Esophagus (tissue), 2 donors: ENCODE measurements at regions not wholly inside any gene's neighbourhood (a gene's known extent, or its start where the extent isn't known, plus 50 kb on each side); places are given as distances from the start of the nearest gene placed in this dataset.

Experiments used
- H3K27ac ChIP-seq, 2 donors: one replicate each; pipeline ENCODE4 v1.5.1; 2013; ENCODE audit warnings: low read depth in 2 of 2, mild to moderate bottlenecking in 2 of 2, inconsistent platforms in 1 of 2, low read length in 1 of 2, moderate library complexity in 1 of 2
- H3K27me3 ChIP-seq, 2 donors: one replicate each; pipeline ENCODE4 v1.6.1; 2013; ENCODE audit warnings: low read length in 2 of 2, control low read depth in 1 of 2, mild to moderate bottlenecking in 1 of 2; ENCODE audit not compliant: insufficient read depth in 2 of 2, control insufficient read depth in 1 of 2
- H3K36me3 ChIP-seq, 2 donors: one replicate each; pipeline ENCODE4 v1.6.1; 2013; ENCODE audit warnings: low read length in 1 of 2; ENCODE audit not compliant: control insufficient read depth in 2 of 2, insufficient read depth in 2 of 2
- H3K4me1 ChIP-seq, 2 donors: one replicate each; pipeline ENCODE4 v1.6.1; 2013; ENCODE audit warnings: low read length in 1 of 2; ENCODE audit not compliant: control insufficient read depth in 2 of 2, insufficient read depth in 2 of 2
- H3K4me3 ChIP-seq, 2 donors: one replicate each; pipeline ENCODE4 v1.5.1; 2013; ENCODE audit warnings: low read length in 2 of 2, mild to moderate bottlenecking in 2 of 2, low read depth in 1 of 2, moderate library complexity in 1 of 2
- H3K9me3 ChIP-seq, 2 donors: one replicate each; pipeline ENCODE4 v1.6.1; 2013; ENCODE audit warnings: mild to moderate bottlenecking in 2 of 2, low read depth in 1 of 2, low read length in 1 of 2, moderate library complexity in 1 of 2; ENCODE audit not compliant: control insufficient read depth in 2 of 2, insufficient read depth in 1 of 2
- WGBS, 2 donors: extraction: QIAGEN DNeasy Blood & Tissue Kit; methylation state at CpG; one replicate each; pipeline ENCODE4 v1.1.7; 2013; 5-methylcytosine and 5-hydroxymethylcytosine counted together
- donor health status: healthy with polysubstance abuse.
- donor health status: Bipolar disorder and iron deficiency.

- Histone ChIP-seq H3K27ac (no peak overlapping the region), H3K4me3 (no peak overlapping the region), H3K9me3 (no peaks in the 10 kb centered on the region), H3K36me3 (no peaks in the 10 kb centered on the region), H3K4me1 (no peaks in the 10 kb centered on the region), H3K27me3 (no peaks in the 10 kb centered on the region)
- 79 to 90% methylated on average over 1 of the region's 1 CpG for WGBS, 2 donors
Observed at GRCh38 chr9:19583890-19584289, 175.1 kb downstream of the ACER2 start.

GRCh38 chr9:19577411-19577810, 168.6 kb downstream of the ACER2 start:
- Histone ChIP-seq H3K4me1 (no peaks in the 10 kb centered on the region), H3K27me3 (peaks cover 0 to 2% of the 10 kb centered on the region in 2 donors), H3K36me3 (no peaks in the 10 kb centered on the region), H3K27ac (no peak overlapping the region), H3K9me3 (peaks cover 0 to 2% of the 10 kb centered on the region in 2 donors), H3K4me3 (no peak overlapping the region)
- WGBS, 2 donors, result 71 to 80% methylated on average over 3 of the region's 3 CpGs

GRCh38 chr9:19568946-19569345, 160.1 kb downstream of the ACER2 start:
- Histone ChIP-seq H3K27me3 (no peaks in the 10 kb centered on the region), H3K9me3 (peaks cover 2 to 3% of the 10 kb centered on the region in 2 donors), H3K4me3 (no peak overlapping the region), H3K4me1 (no peaks in the 10 kb centered on the region), H3K36me3 (no peaks in the 10 kb centered on the region), H3K27ac (no peak overlapping the region)
- WGBS, 2 donors, result 30 to 34% methylated on average over 3 of the region's 3 CpGs

GRCh38 chr9:19564396-19565061, 155.7 kb downstream of the ACER2 start:
- Histone ChIP-seq H3K4me1 (no peaks in the 10 kb centered on the region), H3K9me3 (no peaks in the 10 kb centered on the region), H3K27ac (no peak overlapping the region), H3K36me3 (no peaks in the 10 kb centered on the region), H3K4me3 (no peak overlapping the region), H3K27me3 (no peaks in the 10 kb centered on the region)
- 76 to 83% methylated on average over 3 of the region's 3 CpGs for WGBS, 2 donors

GRCh38 chr9:19555214-19555613, 146.4 kb downstream of the ACER2 start:
- H3K27me3 ChIP-seq, result no peaks in the 10 kb centered on the region
- H3K9me3 ChIP-seq, result no peaks in the 10 kb centered on the region
- WGBS, 2 donors, result 78 to 83% methylated on average over 4 of the region's 4 CpGs
- peaks cover 0 to 3% of the 10 kb centered on the region in 2 donors for H3K4me1 ChIP-seq
- no peaks in the 10 kb centered on the region for H3K36me3 ChIP-seq
- no peak overlapping the region for H3K27ac ChIP-seq
- H3K4me3 ChIP-seq, result no peak overlapping the region

DNA sequence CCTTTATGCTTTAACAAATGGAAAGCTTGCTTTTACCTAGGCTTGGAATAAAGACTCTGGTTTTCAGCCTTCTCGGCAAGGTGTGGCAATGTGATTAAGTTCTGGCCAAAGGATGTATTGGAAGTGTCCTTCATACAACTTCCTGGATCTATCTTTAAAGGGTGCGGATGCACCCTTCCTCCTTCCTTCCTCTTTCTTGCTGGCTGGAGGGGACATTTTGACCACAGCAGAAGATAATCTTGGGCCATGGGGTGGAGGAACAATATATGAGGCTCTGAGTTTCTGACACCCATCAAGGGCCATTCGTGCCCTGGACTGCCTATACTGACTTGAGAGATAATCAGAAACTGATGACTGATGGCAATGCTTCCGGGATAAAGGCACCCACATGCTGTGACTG, 145.7 kb downstream of the ACER2 start:
- Histone ChIP-seq H3K27ac (no peak overlapping the region), H3K4me3 (no peak overlapping the region), H3K27me3 (no peaks in the 10 kb centered on the region), H3K36me3 (no peaks in the 10 kb centered on the region), H3K9me3 (no peaks in the 10 kb centered on the region), H3K4me1 (peaks cover 0 to 3% of the 10 kb centered on the region in 2 donors)
- 85 to 87% methylated on average over 4 of the region's 4 CpGs for WGBS, 2 donors

DNA sequence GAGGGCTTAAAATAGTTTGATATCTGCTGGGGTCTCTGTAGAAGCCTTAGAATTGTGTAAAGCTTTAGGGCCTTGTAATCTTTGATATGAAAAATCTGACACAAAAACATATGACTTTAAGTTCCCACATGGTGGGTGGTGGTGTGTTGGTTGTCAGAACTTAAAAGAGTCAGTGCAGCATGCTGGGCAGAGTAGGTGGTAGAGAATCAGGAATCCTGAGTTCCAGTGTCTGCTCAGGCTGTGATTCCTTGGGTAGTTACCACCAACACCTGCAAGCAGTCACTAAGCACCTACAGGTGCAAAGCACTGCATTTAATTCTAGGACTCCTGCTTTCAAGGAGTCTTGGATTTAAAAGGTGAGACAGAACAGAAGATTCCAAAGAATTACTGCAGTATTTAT, 144.6 kb downstream of the ACER2 start:
- no peaks in the 10 kb centered on the region for H3K36me3 ChIP-seq
- H3K4me3 ChIP-seq, result no peak overlapping the region
- no peaks in the 10 kb centered on the region for H3K27me3 ChIP-seq
- peaks cover 0 to 3% of the 10 kb centered on the region in 2 donors for H3K4me1 ChIP-seq
- no peak overlapping the region for H3K27ac ChIP-seq
- no peaks in the 10 kb centered on the region for H3K9me3 ChIP-seq

GRCh38 chr9:19552282-19553105, 143.7 kb downstream of the ACER2 start:
- Histone ChIP-seq H3K36me3 (no peaks in the 10 kb centered on the region), H3K27me3 (no peaks in the 10 kb centered on the region), H3K27ac (no peak overlapping the region), H3K9me3 (no peaks in the 10 kb centered on the region), H3K4me1 (peaks cover 0 to 3% of the 10 kb centered on the region in 2 donors), H3K4me3 (no peak overlapping the region)
- WGBS, 2 donors, result 32 to 37% methylated on average over 3 of the region's 3 CpGs

- peaks cover 0 to 3% of the 10 kb centered on the region in 2 donors for H3K4me1 ChIP-seq
- no peaks in the 10 kb centered on the region for H3K9me3 ChIP-seq
- 20 to 26% methylated on average over 8 of the region's 8 CpGs for WGBS, 2 donors
- no peak overlapping the region for H3K27ac ChIP-seq
- no peaks in the 10 kb centered on the region for H3K36me3 ChIP-seq
- H3K27me3 ChIP-seq, result no peaks in the 10 kb centered on the region
- peak overlapping the region in 1 of 2 donors; percentile 22 for H3K4me3 ChIP-seq
Observed at GRCh38 chr9:19551124-19551929, 142.5 kb downstream of the ACER2 start.
